GM03348 (cell line): ENCODE measurements at regions not wholly inside any gene's neighbourhood (a gene's known extent, or its start where the extent isn't known, plus 50 kb on each side); places are given as distances from the start of the nearest gene placed in this dataset.
A peak's percentile ranks its signal among the peaks of the same experiment; 100 is the strongest.
"Not testable (repeated sequence)": the region's sequence is repeated elsewhere in the genome, so short reads cannot be mapped to it uniquely, and the experiment has no call there.

Experiments used
- DNase-seq: peaks from one replicate; pipeline ENCODE4 v3.0.0; 2012; ENCODE audit warnings: low spot score

DNA sequence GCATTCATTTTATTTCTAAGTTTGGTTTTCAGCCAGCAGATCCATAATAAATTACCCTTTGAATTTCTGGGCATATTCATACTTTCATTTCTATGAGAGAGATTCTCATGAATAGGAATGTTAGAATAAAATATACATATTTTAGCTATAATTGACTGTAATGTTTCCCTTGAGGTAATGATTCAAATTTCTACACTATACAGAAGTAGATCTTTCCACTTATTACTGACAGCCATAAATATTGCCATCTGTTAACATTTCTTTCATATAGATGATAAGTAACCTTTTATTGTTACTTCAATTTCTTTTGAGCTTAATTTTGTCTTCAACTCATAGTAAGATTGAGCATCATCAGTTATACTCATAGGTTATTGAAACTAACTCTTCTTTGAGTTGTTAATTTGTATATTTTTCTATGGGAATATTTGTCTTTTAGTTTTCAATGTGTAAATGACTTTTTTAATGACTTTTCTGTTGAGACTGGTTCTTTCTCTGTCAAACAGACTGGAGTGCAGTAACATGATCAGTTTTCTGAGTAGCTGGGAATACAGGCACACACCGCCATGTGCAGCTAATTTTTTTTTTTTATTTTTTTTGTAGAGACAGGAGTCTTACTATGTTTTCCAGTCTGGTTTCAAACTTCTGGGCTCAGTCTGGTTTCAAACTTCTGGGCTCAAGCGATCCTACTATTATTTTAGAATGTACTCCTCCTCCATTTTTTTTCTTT is 991.6 kb downstream of the SLC6A15 start:
- DNase-seq: no peak

DNA sequence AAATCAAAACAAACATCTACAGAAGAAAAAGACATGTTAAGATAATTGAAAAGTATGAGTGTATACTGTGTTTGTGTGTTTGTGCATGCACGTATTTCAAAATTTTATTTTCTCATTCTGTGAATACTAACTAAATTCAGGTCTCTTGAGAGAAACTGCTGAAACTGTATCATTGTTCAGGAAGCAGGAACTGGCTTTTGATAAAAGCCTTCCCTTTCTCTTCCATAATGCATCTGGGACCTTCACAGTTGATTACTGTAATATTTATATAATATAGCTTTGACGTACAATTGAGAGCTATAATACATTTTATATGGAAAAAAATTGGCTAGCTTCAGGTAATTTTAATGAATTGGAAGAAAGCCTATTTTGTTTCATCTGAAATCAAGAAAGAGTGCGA is 993.5 kb downstream of the SLC6A15 start:
- no peak for DNase-seq

DNA sequence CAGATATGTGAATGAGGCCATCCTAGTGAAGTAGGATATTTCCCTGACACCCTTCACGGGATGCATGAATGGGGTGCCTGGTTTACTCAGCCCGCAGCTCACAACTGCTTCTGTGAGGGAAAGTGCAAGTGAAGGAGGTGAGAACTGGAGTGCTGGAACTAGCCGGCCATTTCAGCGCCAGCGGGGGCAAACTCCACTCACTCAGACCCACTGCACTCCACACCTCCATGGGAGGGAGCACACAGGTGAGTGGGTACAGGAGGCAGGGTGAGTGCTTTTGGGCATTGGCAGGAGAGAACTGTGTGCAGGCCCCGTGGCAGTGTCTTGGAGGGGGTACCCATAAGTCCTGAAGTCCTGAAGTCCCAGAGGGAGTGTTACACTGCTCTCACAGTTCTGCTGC is 1008.4 kb downstream of the SLC6A15 start:
- no peak for DNase-seq

GRCh38 chr12:83896416-83896815 is 1016.2 kb downstream of the SLC6A15 start:
- DNase-seq: no peak

DNA sequence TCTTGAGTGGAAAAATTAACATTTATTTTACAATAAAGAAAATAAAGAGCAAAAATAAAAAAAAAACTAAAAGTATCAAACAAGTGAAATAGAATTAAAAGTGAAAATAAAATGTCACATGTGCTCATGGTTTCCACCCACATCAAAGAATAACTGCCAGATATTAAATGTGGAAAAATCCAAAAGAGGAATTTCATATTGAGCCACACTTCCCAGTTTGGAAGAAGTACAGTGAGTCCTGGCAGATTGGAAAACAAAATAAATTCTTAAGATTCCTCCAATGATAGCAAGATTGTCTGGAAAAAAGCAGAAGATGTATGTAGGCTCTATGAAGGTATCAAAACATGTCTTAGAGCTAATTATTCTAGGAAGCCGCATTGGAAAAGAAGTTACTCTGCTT is 1019.5 kb downstream of the SLC6A15 start:
- DNase-seq: peak; percentile 24

GRCh38 chr12:83889745-83890144 is 1022.9 kb downstream of the SLC6A15 start:
- no peak for DNase-seq

- DNase-seq: no peak
These were observed 1026.1 kb downstream of the SLC6A15 start for GRCh38 chr12:83886479-83886878.

- not testable (repeated sequence) for DNase-seq
These were observed 1041.5 kb downstream of the SLC6A15 start for GRCh38 chr12:83870921-83871599.

DNA sequence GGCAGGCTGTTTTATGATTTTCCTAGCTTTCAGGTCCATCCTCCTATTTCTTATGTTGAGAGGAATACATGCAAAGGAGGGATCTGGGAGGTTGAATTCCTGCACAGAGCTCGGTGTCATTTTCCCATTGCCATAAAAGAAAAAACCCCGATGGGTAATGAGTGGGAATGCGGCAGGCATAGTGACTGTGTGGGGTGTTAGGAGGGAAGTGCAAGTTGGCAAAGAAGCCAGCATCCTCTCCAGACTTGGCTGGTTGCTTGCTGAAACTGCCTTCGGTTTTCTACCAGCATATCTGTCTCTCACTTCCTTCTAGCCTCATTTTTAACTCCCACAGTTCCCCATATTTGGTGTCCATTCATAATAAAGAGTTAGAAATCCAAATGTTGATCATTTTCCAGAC is 1046.1 kb downstream of the SLC6A15 start:
- no peak for DNase-seq

DNA sequence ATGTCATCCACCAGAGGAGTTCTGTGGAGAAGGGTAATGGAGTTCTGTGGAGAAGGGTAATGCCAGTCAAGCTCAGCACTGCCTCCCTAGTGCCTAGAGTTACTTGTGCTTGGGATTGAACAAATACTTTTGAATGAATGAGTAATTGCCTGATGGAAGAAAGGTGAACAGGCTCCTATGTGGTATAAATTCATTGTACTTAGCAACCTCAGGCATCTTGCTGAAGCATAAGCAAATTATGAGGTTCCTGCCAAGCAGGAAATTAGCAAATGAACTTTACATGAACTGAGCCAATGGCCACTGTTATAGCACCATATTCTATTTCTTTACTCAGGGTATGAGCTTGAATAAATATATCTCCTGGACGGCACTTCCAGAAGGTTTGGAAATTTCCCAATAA is 1047.2 kb downstream of the SLC6A15 start:
- DNase-seq: no peak

GRCh38 chr12:83864054-83864453 is 1048.5 kb downstream of the SLC6A15 start:
- no peak for DNase-seq

GRCh38 chr12:83859021-83859420 is 1053.6 kb downstream of the SLC6A15 start:
- DNase-seq: no peak

DNA sequence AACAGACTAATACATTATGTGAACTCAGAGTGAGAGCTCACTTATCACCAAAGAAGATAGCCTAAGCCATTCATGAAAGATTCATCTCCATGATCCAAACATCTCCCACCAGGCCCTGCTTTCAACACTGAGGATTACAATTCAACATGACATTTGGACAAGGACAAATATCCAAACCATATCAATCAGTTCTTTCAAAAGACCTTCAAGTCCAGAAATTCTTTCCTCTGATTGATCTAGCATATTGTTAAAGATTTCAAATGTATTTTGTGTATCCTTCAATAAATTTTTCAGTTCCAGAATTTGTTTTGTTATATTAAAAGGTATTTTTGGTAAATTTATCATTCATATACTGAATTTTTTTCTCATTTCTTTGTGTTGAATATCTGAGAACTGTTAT is 1055.8 kb downstream of the SLC6A15 start:
- no peak for DNase-seq

- peak; percentile 9 for DNase-seq
These were observed 1062.1 kb downstream of the SLC6A15 start for GRCh38 chr12:83850531-83850930.

DNA sequence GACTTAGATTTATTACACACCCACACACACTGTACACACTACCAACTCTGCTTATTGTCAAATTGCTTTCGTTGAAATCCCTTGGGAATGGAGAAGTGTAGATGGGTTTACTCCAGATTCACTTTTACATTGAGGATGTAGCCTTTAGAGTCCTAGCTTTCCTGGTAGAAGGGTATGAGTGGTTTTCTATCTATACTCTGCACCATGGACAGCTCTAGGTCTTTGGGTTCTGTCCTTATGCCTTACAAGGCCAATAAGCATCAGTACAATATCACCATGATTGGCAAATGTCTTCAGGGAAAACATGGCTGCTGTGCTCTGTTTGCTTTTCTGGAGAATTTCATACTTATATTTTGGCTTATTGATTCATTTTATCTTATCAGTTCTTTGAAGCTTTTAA is 1063.9 kb downstream of the SLC6A15 start:
- no peak for DNase-seq

DNA sequence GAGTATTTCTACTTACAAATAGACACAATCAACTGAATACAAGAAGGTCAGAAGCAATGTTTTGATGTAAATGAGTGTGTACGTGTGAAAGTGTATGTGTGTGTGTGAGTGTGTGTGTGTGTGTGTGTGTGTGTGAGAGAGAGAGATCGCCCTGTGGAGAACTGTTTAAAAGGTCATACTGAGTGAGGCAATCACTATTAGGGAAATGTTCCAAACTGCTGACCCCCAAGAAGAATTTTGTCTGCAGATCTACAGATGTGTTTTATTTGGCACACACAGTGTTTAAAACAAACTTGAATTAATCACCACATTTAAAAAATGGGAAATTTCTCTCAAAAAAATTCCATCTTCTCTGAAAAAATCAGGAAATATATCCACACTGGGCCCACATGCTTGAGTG is 1069.1 kb downstream of the SLC6A15 start:
- no peak for DNase-seq

DNA sequence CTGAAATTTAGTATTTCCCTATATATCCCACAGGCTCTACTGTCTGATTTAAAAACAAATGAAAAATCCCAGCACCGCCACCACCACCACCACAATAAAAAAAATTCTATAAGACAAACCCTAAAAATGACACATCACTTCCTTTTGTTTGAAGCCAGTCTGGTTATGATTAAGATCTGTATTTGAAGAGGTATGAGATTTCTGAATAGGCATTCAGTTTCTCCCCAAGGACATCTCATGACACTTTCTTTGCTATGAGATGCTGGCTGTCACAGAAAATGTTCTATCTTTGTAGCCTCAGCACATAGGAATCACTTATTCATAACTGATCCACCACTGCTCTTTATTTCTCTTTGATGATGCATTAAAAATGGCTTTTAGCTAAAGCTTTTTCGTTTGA is 1071.0 kb downstream of the SLC6A15 start:
- peak; percentile 15 for DNase-seq

GRCh38 chr12:83827860-83828259 is 1084.7 kb downstream of the SLC6A15 start:
- no peak for DNase-seq

GRCh38 chr12:83827193-83827592 is 1085.4 kb downstream of the SLC6A15 start:
- DNase-seq: no peak

DNA sequence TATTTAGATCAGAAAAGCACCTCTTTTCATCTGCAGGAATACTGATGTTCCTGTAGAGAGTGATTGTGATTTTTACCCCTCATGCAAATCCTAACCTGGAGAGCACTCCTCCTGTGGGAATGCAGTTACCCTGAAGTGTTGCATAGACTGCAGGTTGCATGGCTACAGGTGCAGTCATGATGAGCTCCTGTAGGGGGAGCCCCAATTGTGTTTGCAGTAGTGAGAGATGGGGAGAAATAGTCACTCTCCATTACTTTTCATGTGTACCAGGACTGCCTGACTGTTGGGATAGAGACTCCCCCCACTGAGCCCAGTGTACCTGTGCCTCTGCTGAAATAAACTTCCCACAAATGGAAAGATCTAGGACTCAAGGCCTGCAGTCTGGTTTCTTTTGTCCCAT is 1086.5 kb downstream of the SLC6A15 start:
- peak; percentile 52 for DNase-seq

DNA sequence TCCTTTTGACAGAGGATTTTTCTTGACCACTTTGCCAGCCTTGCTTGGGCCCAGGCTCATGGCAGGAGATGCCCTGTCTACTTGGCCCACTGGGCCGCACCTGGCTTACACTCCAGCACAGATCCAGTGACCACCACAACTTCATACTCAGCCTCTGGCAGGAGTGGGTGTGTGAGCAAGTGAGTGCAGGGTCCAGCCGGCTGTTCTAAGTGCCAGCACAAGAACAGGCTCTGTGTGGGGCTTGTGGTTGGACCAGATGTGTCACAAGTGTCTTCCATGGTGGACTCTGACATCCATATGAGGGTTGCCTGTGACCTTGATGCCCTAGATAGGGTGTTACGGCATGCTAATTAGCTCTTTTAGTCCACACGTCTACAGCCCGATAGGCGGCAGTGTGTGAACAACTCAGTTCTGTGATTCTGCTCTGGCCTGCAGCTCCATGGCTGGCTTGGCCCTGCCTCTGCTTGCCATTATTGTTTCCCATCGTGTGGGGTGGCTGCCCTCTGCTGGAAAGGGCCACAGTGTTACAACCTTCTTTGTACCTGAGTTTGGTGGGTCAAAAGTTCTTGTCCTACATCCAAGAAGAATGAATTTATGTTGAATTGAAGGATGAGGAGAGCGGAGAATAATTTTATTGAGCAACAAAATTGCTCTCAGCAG is 1089.1 kb downstream of the SLC6A15 start:
- no peak for DNase-seq

- no peak for DNase-seq
These were observed 1090.6 kb downstream of the SLC6A15 start for GRCh38 chr12:83821967-83822366.

DNA sequence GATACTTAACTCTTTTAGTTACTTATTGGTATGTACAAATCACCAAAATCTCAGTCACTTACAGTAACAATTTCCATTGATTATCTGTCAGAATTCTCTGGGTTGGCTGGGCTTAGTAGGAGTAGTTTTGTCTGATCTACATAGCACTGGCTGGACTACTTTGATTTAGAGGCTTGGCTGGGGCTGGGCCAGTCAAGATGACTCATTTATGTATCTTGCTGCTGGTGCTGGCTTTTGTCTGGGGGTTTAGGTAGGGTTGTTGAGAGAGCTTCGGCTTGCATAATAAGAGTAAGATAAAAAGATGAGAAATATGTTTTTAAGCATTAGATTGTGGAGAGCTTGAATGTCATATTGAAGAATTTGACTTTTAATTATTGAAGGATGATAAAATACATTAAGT is 1093.7 kb downstream of the SLC6A15 start:
- DNase-seq: peak; percentile 67
